Panc1 (cell line): ENCODE measurements at regions not wholly inside any gene's neighbourhood (a gene's known extent, or its start where the extent isn't known, plus 50 kb on each side); places are given as distances from the start of the nearest gene placed in this dataset.

ENCODE experiments used
- ATAC-seq: fragments of 200-7000 bp; cut with Tn5 transposase; 2 replicates; pipeline ENCODE4 v1.9.1; 2020; ENCODE audit warnings: mild to moderate bottlenecking, moderate library complexity
- BruUV-seq: library from RNA; stranded (reverse); fragments of 400-500 nt; replicated peaks from 2 replicates; lab custom pipeline; 2021; lab: Mats Ljungman, UMichigan
- CTCF ChIA-PET: fragments of 300-600 bp; sonication (Branson Sonifier 250); formaldehyde crosslinking; loops from one replicate; lab custom pipeline; 2022; ENCODE audit warnings: antibody characterized with exemption; lab: Charles Lee
- POLR2A ChIA-PET: fragments of 300-600 bp; sonication (Branson Sonifier 250); formaldehyde crosslinking; loops from one replicate; lab custom pipeline; 2022; ENCODE audit warnings: antibody characterized with exemption; lab: Charles Lee
- DNase-seq: peaks from one replicate; pipeline ENCODE4 v3.0.0-alpha.2; 2010; ENCODE audit warnings: low read depth, low spot score
- H3K27ac ChIP-seq: 2 replicates; pipeline ENCODE4 v1.5.1; 2011; ENCODE audit warnings: mild to moderate bottlenecking, low read length, inconsistent platforms
- H3K27me3 ChIP-seq: fragments of 200-500 bp; sonication (Bioruptor generic); 2 replicates; pipeline ENCODE4 v1.6.0; 2014; ENCODE audit warnings: low read length, inconsistent platforms; ENCODE audit not compliant: control insufficient read depth, insufficient read depth
- H3K36me3 ChIP-seq: fragments of 200-500 bp; sonication (Bioruptor generic); 2 replicates; pipeline ENCODE4 v1.5.1; 2014; ENCODE audit warnings: inconsistent platforms, mild to moderate bottlenecking, low read length, moderate library complexity; ENCODE audit not compliant: control insufficient read depth, insufficient read depth
- H3K4me1 ChIP-seq: 2 replicates; pipeline ENCODE4 v1.5.1; 2011; ENCODE audit warnings: inconsistent platforms, mild to moderate bottlenecking, low read length, moderate library complexity; ENCODE audit not compliant: control insufficient read depth, insufficient read depth
- H3K4me3 ChIP-seq, 2 experiments: 2 replicates each; pipeline ENCODE4 v1.5.1; 2011 to 2012; ENCODE audit warnings: low read depth in 2 of 2, low read length in 2 of 2, mild to moderate bottlenecking in 2 of 2, inconsistent platforms in 1 of 2, moderate library complexity in 1 of 2
- H3K9me3 ChIP-seq: fragments of 200-500 bp; sonication (Bioruptor generic); 2 replicates; pipeline ENCODE4 v1.5.1; 2014; ENCODE audit warnings: low read depth, mild to moderate bottlenecking, inconsistent platforms, low read length, moderate library complexity; ENCODE audit not compliant: control insufficient read depth, insufficient read depth
- CTCF ChIP-seq: fragments of 450-650 bp; IDR thresholded peaks from 2 replicates; pipeline ENCODE4 v1.5.1; 2017; ENCODE audit warnings: mild to moderate bottlenecking
- POLR2AphosphoS5 ChIP-seq: IDR thresholded peaks from 2 replicates; pipeline ENCODE4 v1.6.1; 2012; ENCODE audit warnings: mild to moderate bottlenecking, low read depth, low read length, moderate library complexity
- REST ChIP-seq, 2 experiments: IDR thresholded peaks; 2 replicates each; pipeline ENCODE4 v1.6.1; 2011 to 2012; ENCODE audit warnings: low read depth in 2 of 2, control low read depth in 1 of 2, low read length in 1 of 2, mild to moderate bottlenecking in 1 of 2, moderate library complexity in 1 of 2; ENCODE audit not compliant: insufficient read depth in 1 of 2
- SIN3A ChIP-seq: IDR thresholded peaks from 2 replicates; pipeline ENCODE4 v1.6.1; 2012; ENCODE audit warnings: low read depth, mild to moderate bottlenecking, low read length, moderate library complexity, borderline replicate concordance; ENCODE audit not compliant: insufficient read depth
- TCF7L2 ChIP-seq: IDR thresholded peaks from 2 replicates; pipeline ENCODE4 v1.6.1; 2011; ENCODE audit warnings: mild to moderate bottlenecking, low read depth, low read length, inconsistent platforms
- in situ Hi-C: cut with HindIII; loops from 2 replicates; pipeline ENCODE4 v1.10.0; 2016; ENCODE audit warnings: low sequenced_read_pairs, low pct_unique_long_range_greater_than_20kb
- intact Hi-C: fragments of 100-400 bp; cut with micrococcal nuclease; formaldehyde crosslinking; loops from one replicate; pipeline ENCODE4 v1.10.0; 2022; ENCODE audit not compliant: unreplicated experiment

- no peaks in the 10 kb centered on the region for H3K4me1 ChIP-seq
- H3K4me3 ChIP-seq, result no peak overlapping the region
- no peaks in the 10 kb centered on the region for H3K36me3 ChIP-seq
- intact Hi-C loops (no loop called here), in situ Hi-C loops (no loop called here)
- CTCF ChIA-PET, result no interaction called here
- DNase-seq (no peak), ATAC-seq (no peak)
- POLR2A ChIA-PET, result no interaction called here
- H3K27me3 ChIP-seq, result no peaks in the 10 kb centered on the region
- BruUV-seq, result no TSS peak
- no peaks in the 10 kb centered on the region for H3K9me3 ChIP-seq
- H3K27ac ChIP-seq, result no peak overlapping the region
- TF ChIP-seq SIN3A (no peak), POLR2AphosphoS5 (no peak), CTCF (no peak), TCF7L2 (no peak), REST (IDR thresholded peaks at IDR 0.05; ENCODE audit: insufficient read depth in 1 of 2, low read depth in 2 of 2, low read length in 1 of 2) (no peak)
Observed at GRCh38 chr18:39946623-39947061, 2008.4 kb upstream of the PIK3C3 start.

- BruUV-seq, result no TSS peak
- H3K4me3 ChIP-seq, result no peak overlapping the region
- DNase-seq (no peak), ATAC-seq (no peak)
- H3K27ac ChIP-seq, result no peak overlapping the region
- no peaks in the 10 kb centered on the region for H3K27me3 ChIP-seq
- H3K36me3 ChIP-seq, result no peaks in the 10 kb centered on the region
- no peaks in the 10 kb centered on the region for H3K4me1 ChIP-seq
- TF ChIP-seq TCF7L2, result no peak
- no peak for TF ChIP-seq POLR2AphosphoS5
- no peak for TF ChIP-seq REST (IDR thresholded peaks at IDR 0.05; ENCODE audit: insufficient read depth in 1 of 2, low read depth in 2 of 2, low read length in 1 of 2)
- no peak for TF ChIP-seq CTCF
- no peak for TF ChIP-seq SIN3A
- intact Hi-C loops, result no loop called here
- in situ Hi-C loops, result no loop called here
- CTCF ChIA-PET, result no interaction called here
- POLR2A ChIA-PET, result interaction anchor here (0.6 kb wide), 1 partner anchor 27 kb away, joined by 3 read pairs; no protein-coding TSS in a partner anchor
- H3K9me3 ChIP-seq, result no peaks in the 10 kb centered on the region
Observed at GRCh38 chr18:39945076-39945475, 2010.0 kb upstream of the PIK3C3 start.
